GM19467 (cell line): ENCODE measurements at regions not wholly inside any gene's neighbourhood (a gene's known extent, or its start where the extent isn't known, plus 50 kb on each side); places are given as distances from the start of the nearest gene placed in this dataset.
"Not testable (repeated sequence)": the region's sequence is repeated elsewhere in the genome, so short reads cannot be mapped to it uniquely, and the experiment has no call there.

Experiments used
- ATAC-seq: cut with Tn5 transposase; IDR thresholded peaks from one replicate; pipeline ENCODE4 v1.9.1; 2021; ENCODE audit warnings: mild to moderate bottlenecking, moderate library complexity; ENCODE audit not compliant: unreplicated experiment

GRCh38 chr17:33680472-33680871 is 387.4 kb upstream of the ASIC2 start:
- no peak for ATAC-seq

- ATAC-seq = no peak
Observed at GRCh38 chr17:33682599-33682998, 389.5 kb upstream of the ASIC2 start.

GRCh38 chr17:33684735-33685134 is 391.6 kb upstream of the ASIC2 start:
- no peak for ATAC-seq

- no peak for ATAC-seq
Observed at GRCh38 chr17:33686171-33686570, 393.1 kb upstream of the ASIC2 start.

GRCh38 chr17:33687831-33688230 is 394.7 kb upstream of the ASIC2 start:
- no peak for ATAC-seq

- no peak for ATAC-seq
Observed at GRCh38 chr17:33688771-33689170, 395.7 kb upstream of the ASIC2 start.

- ATAC-seq = no peak
Observed at GRCh38 chr17:33689725-33690124, 396.6 kb upstream of the ASIC2 start.

- ATAC-seq = no peak
Observed at GRCh38 chr17:33695431-33695830, 402.3 kb upstream of the ASIC2 start.

- no peak for ATAC-seq
Observed at GRCh38 chr17:33696102-33696501, 403.0 kb upstream of the ASIC2 start.

GRCh38 chr17:33697557-33697956 is 404.5 kb upstream of the ASIC2 start:
- ATAC-seq = no peak

- ATAC-seq = no peak
Observed at GRCh38 chr17:33701910-33702309, 408.8 kb upstream of the ASIC2 start.

GRCh38 chr17:33704856-33705255 is 411.8 kb upstream of the ASIC2 start:
- no peak for ATAC-seq

- ATAC-seq = no peak
Observed at GRCh38 chr17:33709881-33710280, 416.8 kb upstream of the ASIC2 start.

- no peak for ATAC-seq
Observed at GRCh38 chr17:33712120-33712519, 419.0 kb upstream of the ASIC2 start.

- no peak for ATAC-seq
Observed at GRCh38 chr17:33716957-33717356, 423.9 kb upstream of the ASIC2 start.

- not testable (repeated sequence) for ATAC-seq
Observed at GRCh38 chr17:33723736-33724135, 430.6 kb upstream of the ASIC2 start.

GRCh38 chr17:33725675-33726271 is 432.7 kb upstream of the ASIC2 start:
- ATAC-seq = no peak

- no peak for ATAC-seq
Observed at GRCh38 chr17:33730131-33730530, 437.0 kb upstream of the ASIC2 start.

GRCh38 chr17:33732116-33732515 is 439.0 kb upstream of the ASIC2 start:
- no peak for ATAC-seq

- ATAC-seq = no peak
Observed at GRCh38 chr17:33739714-33740113, 446.6 kb upstream of the ASIC2 start.

GRCh38 chr17:33745047-33745760 is 452.1 kb upstream of the ASIC2 start:
- ATAC-seq = no peak

- ATAC-seq = no peak
Observed at GRCh38 chr17:33749171-33749570, 456.1 kb upstream of the ASIC2 start.
